HG02973 (cell line): ENCODE measurements at regions not wholly inside any gene's neighbourhood (a gene's known extent, or its start where the extent isn't known, plus 50 kb on each side); places are given as distances from the start of the nearest gene placed in this dataset.
"Not testable (repeated sequence)": the region's sequence is repeated elsewhere in the genome, so short reads cannot be mapped to it uniquely, and the experiment has no call there.

Experiments used
- ATAC-seq: cut with Tn5 transposase; IDR thresholded peaks from one replicate; pipeline ENCODE4 v1.9.1; 2021; ENCODE audit warnings: moderate library complexity; ENCODE audit not compliant: unreplicated experiment

DNA sequence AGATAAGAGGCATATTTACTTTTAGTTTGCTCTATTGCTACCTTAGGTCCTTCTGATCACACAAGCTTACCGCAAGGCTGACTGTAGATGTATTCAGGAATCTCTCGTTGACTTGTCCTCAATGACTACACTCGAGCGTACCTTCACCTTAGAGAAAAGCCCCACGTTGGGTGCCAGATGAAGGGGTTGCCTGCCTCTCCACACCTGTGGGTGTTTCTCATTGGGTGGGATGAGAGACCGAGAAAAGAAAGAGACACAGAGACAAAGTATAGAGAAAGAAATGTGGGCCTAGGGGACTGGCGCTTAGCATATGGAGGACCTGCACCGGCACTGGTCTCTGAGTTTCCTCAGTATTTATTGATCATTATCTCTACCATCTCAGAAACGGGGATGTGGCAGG is 51.8 kb downstream of the ASCL4 start:
- no peak for ATAC-seq

DNA sequence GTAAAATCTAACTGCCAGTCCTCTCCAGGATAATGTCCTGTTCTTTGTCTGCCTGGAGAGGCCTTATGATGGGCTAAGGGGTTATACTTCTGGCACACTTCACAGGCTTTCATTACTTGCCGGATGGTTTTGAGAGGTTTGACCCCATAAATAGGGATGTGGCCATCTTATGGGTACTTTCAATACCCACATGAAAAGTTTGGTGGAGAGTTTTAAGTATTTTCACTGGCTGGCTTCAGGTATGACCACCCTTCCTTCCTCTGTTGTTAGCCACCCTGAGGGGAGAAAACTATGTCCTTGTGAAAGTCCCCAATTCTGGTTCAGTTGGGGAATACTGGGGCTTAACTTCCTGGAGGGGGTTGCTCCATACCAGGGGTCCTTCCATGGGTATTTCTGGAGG is 54.8 kb downstream of the ASCL4 start:
- no peak for ATAC-seq

DNA sequence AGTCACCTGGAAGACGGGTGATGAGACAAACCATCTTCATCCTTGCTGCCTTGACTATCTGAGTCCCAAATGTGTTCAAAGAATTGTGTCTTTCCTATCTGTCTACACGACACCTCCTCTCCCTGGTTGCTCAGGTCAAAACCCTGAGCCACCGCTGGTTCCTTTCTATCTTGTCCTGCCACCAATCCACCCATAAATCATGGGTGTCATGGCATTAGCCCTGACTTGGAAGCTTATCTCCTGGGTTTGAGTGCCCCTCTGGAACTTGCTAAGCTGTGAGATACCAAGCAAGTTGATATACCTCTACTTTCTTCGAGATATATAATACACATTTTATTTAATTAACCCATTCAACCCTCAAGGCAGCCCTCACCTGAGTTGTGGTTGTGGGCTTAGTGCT is 57.9 kb downstream of the ASCL4 start:
- ATAC-seq = no peak

DNA sequence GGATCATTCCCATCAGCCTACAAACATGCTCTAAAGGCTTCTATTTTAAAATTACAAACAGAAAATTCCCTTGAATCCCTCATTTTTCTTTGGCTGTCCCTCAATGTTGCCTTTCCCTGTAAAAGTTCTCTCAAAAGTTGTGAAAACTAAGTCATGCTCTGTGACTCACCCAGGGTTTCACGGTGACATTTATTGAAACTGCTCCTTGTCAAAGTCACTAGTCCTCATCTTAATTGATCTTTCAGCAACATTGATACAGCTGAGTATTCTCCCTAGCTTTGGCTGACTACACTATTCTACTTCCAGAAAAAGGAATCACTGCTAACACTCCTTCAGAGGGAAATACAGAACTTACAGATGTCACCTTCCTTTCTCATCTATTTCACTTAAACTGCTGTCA is 65.7 kb downstream of the ASCL4 start:
- ATAC-seq = no peak

DNA sequence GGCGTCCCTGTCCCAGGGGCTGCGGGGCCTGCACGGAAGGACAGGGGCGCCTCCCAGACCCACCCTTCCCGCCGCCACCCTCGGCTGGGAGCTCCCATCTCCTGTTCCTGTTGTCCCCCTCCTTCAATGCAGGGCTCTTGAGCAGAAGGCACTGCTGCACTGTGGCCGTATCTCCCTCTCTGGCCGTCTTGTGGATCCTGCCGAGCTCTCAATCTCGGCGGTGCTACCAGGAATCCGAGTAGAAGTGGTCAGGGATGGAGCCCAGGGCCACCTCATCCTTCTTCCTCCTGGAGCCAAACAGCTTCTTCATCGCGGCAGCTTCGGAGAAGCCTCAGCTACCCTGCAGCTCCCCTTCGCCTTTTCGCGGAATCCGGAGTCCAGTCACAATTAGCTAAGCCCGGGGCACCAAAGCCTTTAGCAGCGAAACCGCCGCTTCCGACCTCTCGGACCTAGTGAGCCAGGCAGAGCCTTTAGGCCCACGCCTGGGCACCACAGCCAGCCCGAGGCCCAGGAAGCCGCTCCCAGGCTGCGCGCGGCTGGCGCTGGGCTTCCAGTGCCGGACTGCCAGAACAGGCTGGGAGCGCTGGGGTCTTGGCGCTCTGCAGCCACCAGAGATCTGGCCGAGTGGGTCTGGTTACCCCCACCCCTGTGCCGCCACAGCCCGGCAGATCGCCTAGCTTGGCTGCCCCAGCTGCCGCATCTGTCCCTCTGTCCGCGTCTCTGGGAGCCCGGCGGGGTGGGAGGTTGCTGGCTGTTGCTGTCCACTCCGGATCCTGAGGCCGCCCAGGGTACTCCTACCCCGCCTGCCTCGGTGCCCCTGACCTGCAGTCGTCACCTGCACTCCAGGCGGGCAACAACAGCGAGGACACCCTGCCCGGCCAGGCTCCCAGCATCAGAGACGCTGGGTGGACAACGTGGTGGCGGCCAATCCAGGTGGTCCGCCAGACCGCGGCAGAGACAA is 69.1 kb downstream of the ASCL4 start:
- ATAC-seq = no peak

DNA sequence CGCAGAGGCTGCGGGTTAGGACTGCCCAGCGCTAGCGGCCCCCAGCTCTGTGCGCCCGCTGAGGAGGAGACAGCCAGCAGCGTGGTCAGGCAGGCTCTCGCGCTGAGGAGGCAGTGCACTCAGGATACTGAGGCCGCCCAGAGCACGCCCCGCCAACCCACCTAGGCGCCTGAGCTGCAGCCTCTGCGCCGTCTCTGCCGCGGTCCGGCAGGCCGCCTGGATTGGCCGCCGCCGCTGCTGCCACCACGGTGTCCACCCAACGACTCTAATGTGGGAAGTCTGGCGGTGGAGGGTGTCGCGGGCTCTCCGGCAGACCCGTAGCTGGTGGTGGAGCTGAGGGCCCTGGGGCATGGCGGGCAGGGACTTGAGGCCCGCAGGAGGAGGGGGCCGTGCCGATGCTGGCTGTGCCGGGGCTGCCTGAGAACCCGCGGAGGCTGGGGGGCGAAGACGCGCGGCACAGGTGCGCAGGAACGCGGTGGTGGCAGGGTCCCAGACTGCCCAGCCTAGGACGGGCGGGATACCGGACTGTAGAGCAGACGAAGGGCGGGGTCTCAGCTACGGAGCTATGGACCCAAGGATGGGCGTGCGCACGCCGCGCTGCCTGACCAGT is 69.9 kb downstream of the ASCL4 start:
- no peak for ATAC-seq

DNA sequence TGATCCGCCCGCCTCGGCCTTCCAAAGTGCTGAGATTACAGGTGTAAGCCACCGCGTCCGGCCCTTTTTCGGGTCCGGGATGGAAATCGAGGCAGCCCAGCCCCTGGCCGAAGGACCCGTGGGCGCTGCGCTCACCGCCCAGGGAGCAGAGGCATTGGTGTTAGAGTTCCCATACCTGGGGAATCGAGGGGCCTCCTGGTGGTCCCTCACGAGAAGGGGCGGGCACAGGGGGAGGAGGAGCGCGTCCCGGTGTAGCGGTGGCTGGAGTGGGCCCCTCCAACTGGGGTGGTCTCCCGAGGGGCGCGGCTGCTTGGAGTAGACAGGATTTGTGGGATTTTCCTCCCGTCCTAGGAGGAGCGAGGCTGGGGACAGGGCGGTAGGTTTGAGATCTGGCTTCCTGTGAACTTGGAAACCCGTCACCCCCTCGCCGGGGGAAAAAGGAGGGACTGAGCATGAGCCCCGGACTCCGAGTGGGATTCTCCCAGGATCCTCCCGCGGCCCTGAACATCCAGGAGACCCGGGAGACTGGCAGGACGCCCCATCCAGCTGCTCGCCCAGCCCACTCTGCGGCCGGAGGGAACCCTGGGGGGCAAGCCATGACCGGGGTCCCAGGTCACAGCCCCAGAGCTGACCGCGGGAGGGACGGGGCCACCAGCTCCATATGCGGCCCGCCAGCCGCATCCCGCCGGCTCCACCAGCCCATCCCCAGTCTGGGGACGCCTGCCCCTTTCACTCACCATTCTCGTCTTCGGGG is 70.9 kb downstream of the ASCL4 start:
- no peak for ATAC-seq

DNA sequence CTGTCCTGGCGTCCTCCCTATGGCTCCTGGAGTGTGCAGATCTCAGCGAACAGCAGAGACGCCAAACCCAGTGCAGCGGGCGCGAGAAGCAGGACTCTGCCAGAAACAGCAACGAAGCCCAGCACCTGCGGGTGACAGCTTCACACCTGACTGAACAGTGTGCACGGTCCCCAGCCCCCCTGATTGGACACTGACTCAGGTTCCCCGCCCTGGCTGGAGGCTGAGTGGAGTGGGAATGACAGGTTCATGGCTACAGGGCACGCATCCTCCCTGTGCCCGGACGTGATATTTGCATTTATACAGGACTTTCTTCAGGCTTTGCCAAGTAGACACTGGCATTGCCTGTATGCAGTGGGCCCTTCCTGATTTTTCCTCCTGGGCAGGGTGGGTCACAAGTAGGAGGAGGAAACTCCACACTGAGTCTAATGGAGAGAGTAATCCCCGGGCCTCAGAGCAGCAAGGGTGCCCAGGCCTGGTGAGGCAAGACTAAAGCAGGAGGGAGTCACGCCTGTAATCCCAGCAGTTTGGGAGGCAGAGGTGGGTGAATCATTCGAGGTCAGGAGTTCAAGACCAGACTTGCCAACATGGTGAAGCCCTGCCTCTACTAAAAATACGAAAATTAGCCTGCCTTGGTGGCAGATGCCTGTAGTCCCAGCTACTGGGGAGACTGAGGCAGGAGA is 71.6 kb downstream of the ASCL4 start:
- ATAC-seq = no peak

DNA sequence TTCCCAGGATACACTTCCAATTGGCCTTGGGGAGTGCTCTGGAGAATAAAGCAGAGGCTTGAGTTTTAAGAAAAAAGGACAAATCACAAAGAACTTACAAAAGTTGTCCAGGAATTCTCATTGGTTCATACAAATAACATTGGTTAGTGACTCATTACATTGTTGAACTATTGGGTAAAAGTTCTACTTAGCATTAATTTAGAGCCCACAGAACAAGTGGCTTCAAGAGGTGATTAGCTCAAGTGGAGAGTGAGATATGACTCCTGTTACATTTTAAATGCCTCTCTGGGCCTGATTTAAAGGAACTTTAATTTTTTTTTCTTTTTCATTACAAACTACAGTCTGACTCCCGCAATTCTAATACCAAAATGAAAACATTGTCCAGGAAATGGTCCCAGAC is 72.9 kb downstream of the ASCL4 start:
- ATAC-seq = no peak

DNA sequence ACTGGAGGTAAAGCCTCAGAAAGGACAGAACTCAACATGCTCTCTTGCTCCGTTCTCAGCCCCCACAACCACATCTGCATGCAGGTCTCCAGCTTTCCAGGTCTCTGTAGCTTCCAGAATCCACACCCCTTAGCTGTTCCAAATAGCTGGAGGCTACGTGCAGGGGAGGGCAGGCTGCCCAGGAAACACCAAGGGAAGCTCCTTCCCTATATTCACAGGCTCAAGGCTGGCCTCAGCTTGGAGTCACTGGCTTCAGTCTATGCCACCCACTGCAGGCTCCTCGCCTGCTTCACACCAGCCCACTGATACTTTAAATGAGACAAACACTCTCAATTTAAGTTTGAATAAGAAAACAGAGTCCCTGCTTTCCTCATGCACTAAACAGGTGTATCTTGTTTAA is 73.3 kb downstream of the ASCL4 start:
- no peak for ATAC-seq

DNA sequence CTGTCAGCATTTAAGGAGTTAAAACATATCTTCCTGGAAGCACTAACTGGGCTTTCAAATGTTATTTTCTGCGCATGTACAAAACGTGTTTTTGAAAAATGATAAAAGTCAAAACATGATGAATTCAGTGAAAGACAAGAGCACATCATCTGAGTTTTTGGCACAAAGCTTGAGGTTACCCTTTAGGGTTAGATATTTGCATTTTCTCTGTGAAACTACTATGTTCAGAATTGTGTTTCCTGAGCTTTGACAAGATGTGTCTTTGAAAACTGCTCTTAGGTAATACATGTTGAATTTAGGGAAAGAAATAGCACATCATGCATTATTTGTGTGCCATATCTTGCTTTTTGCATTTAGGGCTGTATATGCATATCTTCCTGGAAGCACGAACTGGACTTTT is 79.0 kb downstream of the ASCL4 start:
- ATAC-seq = no peak

DNA sequence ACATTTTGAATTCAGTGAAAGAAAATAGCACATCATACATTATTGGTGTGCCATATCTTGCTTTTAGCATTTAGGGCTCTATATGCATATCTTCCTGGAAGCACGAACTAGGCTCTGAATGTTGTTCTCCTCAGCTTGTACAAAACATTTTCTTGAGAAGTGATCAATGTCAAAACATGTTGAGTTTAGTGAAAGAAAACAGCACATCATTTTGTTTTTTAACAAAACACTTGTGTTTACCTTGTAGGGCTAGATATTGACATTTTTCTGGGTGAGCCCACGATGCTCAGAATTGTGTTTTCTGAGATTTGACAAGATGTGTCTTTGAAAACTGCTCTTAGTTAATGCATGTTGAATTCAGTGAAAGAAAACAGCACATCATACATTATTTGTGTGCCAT is 81.0 kb downstream of the ASCL4 start:
- no peak for ATAC-seq

DNA sequence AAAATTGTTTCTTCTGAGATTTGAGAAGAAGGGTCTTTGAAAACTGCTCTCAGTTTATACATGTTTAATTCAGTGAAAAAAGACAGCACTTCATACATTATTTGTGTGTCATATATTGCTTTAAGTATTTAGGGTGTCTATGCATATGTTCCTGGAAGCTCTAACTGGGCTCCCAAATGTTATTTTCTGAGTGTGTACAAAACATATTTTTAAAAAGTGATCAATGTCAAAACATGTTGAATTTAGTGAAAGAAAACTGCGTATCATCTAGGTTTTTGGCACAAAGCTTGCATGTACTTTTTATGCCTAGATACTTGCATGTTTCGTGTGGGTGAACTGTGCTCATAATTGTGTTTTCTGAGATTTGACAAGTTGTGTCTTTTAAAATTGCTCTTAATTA is 81.6 kb downstream of the ASCL4 start:
- no peak for ATAC-seq

DNA sequence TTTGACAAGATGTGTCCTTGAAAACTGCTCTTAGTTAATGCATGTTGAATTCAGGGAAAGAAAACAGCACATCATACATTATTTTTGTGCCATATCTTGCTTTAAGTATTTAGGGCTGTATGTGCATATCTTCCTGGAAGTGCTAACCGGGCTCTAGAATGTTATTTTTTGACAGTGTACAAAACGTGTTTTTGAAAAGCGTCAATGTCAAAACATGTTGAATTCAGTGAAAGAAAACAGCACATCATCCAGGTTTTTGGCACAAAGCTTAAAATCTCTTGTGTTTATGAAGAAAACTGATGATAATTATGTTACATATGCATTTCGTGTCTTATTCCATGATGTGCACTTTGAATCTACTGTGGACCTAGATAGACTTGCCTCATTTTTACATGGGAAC is 82.7 kb downstream of the ASCL4 start:
- ATAC-seq = no peak

DNA sequence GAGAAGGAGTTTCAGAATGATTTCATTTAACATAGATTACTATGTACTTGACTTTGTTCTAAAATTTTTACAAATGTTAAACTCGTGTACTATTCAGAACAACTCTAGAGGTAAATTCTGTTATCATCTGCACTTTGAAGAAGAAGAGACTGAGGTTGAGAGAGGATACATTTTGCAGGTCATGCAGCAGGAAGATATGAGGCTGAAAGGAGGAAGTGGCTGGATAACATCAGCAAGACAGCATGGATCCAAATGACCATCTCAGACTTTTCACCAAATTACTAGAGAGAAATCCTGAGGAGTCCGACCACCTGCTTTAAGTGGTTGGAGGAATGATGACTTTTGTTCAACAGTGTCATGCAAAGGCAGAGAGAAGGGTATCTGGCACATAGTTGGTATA is 84.9 kb downstream of the ASCL4 start:
- ATAC-seq = no peak

DNA sequence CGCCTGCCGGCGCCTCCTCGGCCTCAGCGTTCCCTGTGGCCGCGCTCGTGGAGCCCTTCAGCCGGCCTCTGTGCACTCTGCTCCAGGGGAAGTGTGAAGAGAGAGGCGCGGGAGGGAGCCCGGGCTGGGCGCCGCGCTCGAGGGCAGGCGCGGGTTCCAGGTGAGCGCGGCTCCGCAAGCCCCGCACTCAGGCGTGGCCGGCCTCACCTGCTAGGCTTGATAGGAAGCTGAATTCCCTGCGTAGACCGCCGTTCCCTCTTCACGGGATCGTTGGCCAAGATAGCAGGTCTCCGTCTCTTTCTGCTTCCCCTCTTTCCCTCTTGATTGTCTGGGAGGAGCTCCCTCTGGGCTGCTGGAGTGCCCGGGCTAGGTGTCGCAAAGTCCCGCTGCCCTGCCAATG is 89.7 kb downstream of the ASCL4 start:
- ATAC-seq = no peak

DNA sequence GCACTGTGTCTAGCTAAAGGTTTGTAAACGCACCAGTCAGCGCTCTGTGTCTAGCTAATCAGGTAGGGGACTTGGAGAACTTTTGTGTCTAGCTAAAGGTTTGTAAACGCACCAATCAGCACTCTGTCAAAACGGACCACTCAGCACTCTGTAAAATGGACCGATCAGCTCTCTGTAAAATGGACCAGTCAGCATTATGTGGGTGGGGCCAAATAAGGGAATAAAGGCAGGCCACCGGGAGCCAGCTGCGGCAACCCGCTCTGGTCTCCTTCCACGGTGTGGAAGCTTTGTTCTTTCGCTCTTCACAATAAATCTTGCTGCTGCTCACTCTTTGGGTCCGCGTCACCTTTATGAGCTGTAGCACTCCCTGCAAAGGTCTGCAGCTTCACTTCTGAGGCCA is 90.2 kb downstream of the ASCL4 start:
- ATAC-seq = not testable (repeated sequence)

DNA sequence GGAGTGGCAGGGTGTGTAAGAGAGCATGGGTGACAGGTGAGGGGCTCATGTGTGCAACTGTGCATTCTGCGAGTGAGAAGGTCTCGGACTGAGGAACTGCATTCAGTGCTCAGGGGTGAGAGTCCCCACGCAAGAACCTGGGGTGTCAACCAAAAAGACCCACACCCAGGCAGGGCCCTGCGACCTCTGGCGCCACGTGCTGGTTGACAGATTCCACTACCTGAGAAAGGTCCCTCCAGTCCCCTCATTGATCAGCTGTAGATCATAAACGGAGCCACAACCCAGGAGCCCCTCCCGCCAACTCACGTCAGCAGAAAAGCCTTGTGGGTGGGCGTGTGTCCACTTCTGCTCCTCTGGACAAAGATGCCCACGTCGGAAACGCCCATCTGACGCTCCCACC is 98.7 kb downstream of the ASCL4 start:
- no peak for ATAC-seq

DNA sequence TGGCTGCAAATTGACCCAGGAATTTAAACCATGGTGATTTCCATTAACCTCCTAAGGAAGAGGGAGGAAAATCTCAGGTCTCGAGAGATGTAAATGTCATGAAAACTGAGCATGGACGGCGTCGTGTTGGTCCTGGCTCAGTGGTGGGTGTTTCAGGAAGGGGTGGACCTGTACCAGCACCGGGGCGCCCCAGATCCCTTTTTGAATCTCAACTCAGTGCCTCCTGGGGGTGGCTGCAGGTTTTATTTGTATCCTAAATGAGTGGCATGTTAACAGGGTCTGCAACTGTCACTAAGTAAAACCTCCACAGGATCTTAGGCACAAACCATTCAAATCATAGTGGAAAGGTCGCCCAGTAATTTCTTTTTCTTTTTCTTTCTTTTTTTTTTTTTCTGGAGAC is 101.3 kb downstream of the ASCL4 start:
- no peak for ATAC-seq

DNA sequence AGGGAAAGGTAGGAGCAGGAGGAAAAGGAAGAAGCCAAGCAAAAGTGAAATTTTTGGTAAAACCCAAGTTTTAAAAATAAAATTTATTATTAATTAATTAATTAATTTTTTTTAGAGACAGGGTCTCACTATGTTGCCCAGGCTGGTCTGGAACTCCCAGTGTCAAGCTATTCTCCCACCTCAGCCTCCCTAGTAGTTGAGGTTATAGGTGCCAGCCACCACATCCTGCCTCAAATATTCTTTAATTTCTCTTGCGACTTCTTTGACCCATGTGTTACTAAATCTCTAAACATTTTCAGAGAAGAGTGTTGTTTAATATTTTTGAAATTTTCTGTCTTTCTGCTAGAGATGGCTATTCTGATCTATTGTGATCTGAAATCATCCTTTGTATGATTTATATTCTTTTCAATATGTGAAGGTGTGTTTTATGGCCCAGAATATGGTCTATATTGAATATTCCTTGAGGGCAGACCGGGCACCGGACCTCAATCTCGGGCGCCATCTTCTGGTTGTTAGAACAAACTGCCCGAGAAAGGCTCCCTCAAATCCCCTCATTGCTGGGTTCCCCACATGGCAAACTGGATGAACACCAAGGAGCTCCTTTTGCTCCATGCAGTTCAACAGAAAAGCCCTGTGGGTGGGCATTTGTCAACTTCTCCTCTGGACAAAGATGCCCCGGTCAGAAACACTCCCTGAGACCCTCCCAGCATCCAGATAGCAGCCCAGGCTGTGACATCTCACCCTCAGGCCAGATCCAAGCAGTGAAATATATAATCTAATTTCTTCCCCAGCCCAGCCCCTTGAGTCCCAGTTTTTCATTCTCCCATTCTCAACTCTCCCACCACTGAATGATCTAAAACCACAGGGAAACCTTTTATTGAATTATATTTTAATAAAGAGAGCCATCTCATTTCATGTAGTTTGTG is 110.5 kb downstream of the ASCL4 start:
- ATAC-seq = no peak
